ENCODE measurements at regions not wholly inside any gene's neighbourhood (a gene's known extent, or its start where the extent isn't known, plus 50 kb on each side); places are given as distances from the start of the nearest gene placed in this dataset.
A peak's percentile ranks its signal among the peaks of the same experiment; 100 is the strongest.

DNA sequence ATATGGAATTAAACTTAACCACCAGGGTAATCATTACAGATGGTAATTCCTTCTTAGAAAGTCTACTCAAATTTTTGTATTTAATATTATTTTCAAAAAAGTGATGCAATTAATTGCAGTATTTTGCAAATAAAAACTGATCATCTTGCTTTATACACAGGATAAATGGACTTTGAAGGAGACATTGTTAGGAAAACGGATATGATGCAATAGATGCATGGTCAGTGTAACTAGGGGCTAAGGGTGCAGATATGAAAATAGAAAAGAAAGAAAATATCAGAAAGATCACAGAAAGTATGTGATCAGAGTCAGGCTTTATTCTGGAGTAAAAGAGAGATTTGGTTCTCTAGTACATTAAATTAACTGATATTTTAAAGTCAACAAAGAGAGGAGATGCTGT is 401.7 kb downstream of the TLL1 start:
- FAIRE-seq (no peak), DNase-seq (ENCODE audit: low read depth in 1 of 2, low spot score in 1 of 2) (no peak), ATAC-seq (no peak)
- TF ChIP-seq MAZ (IDR thresholded peaks at IDR 0.05; ENCODE audit: borderline replicate concordance, low read depth, low read length) (no peak), BHLHE40 (IDR thresholded peaks at IDR 0.05; ENCODE audit: low read depth, low read length) (no peak), RFX5 (IDR thresholded peaks at IDR 0.05) (no peak), JUNB (IDR thresholded peaks at IDR 0.05) (no peak), FOSB (CRISPR knock-in tag; IDR thresholded peaks at IDR 0.05) (no peak), FOXS1 (CRISPR knock-in tag; IDR thresholded peaks at IDR 0.05) (no peak), NR3C1 (IDR thresholded peaks at IDR 0.05) (no peak), HOXA7 (CRISPR knock-in tag; IDR thresholded peaks at IDR 0.05) (no peak), GATA3 (IDR thresholded peaks at IDR 0.05; ENCODE audit: borderline replicate concordance) (no peak), CBX2 (IDR thresholded peaks at IDR 0.05; ENCODE audit: borderline replicate concordance, low read depth) (no peak), POLR2AphosphoS2 (conservative IDR thresholded peaks at IDR 0.05; ENCODE audit: low read length) (no peak), ZFP36 (IDR thresholded peaks at IDR 0.05; ENCODE audit: borderline replicate concordance, partially characterized antibody) (no peak), TFCP2L1 (CRISPR knock-in tag; IDR thresholded peaks at IDR 0.05) (no peak), ESRRA (IDR thresholded peaks at IDR 0.05; ENCODE audit: borderline replicate concordance, low read length) (no peak), KDM1A (IDR thresholded peaks at IDR 0.05; ENCODE audit: low read depth) (no peak), RARB (CRISPR knock-in tag; IDR thresholded peaks at IDR 0.05) (no peak)
- TF ChIP-seq, protein P1, sequence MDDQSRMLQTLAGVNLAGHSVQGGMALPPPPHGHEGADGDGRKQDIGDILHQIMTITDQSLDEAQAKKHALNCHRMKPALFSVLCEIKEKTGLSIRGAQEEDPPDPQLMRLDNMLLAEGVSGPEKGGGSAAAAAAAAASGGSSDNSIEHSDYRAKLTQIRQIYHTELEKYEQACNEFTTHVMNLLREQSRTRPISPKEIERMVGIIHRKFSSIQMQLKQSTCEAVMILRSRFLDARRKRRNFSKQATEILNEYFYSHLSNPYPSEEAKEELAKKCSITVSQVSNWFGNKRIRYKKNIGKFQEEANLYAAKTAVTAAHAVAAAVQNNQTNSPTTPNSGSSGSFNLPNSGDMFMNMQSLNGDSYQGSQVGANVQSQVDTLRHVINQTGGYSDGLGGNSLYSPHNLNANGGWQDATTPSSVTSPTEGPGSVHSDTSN (IDR thresholded peaks at IDR 0.05): no peak
- TF ChIP-seq, protein P2, sequence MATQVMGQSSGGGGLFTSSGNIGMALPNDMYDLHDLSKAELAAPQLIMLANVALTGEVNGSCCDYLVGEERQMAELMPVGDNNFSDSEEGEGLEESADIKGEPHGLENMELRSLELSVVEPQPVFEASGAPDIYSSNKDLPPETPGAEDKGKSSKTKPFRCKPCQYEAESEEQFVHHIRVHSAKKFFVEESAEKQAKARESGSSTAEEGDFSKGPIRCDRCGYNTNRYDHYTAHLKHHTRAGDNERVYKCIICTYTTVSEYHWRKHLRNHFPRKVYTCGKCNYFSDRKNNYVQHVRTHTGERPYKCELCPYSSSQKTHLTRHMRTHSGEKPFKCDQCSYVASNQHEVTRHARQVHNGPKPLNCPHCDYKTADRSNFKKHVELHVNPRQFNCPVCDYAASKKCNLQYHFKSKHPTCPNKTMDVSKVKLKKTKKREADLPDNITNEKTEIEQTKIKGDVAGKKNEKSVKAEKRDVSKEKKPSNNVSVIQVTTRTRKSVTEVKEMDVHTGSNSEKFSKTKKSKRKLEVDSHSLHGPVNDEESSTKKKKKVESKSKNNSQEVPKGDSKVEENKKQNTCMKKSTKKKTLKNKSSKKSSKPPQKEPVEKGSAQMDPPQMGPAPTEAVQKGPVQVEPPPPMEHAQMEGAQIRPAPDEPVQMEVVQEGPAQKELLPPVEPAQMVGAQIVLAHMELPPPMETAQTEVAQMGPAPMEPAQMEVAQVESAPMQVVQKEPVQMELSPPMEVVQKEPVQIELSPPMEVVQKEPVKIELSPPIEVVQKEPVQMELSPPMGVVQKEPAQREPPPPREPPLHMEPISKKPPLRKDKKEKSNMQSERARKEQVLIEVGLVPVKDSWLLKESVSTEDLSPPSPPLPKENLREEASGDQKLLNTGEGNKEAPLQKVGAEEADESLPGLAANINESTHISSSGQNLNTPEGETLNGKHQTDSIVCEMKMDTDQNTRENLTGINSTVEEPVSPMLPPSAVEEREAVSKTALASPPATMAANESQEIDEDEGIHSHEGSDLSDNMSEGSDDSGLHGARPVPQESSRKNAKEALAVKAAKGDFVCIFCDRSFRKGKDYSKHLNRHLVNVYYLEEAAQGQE (IDR thresholded peaks at IDR 0.05): no peak
- Histone ChIP-seq H3K9me3 (no peaks in the 10 kb centered on the region), H3K4me2 (0 out of 3 replicates have a peak overlapping the region, but pooled peaks have one; percentile 10), H3K4me1 (no peaks in the 10 kb centered on the region), H3K27ac (no peak overlapping the region), H3K4me3 (no peak overlapping the region)
- WGBS (ENCODE audit: missing lambda C conversion rate): 32% methylated on average over 1 of the region's 1 CpG
- POLR2A ChIA-PET: no interaction called here
- CTCF ChIA-PET: no interaction called here

GRCh38 chr4:166277401-166277800 is 404.4 kb downstream of the TLL1 start:
- Histone ChIP-seq H3K27ac (no peak overlapping the region), H3K9me3 (no peaks in the 10 kb centered on the region), H3K4me2 (no peak overlapping the region), H3K4me1 (no peaks in the 10 kb centered on the region), H3K4me3 (no peak overlapping the region)
- ATAC-seq (no peak), FAIRE-seq (no peak), DNase-seq (ENCODE audit: low read depth in 1 of 2, low spot score in 1 of 2) (no peak)
- 14% methylated on average over 1 of the region's 1 CpG for WGBS (ENCODE audit: missing lambda C conversion rate)
- ChIA-PET POLR2A (no interaction called here), CTCF (no interaction called here)
- TF ChIP-seq NR3C1 (IDR thresholded peaks at IDR 0.05) (no peak), CBX2 (IDR thresholded peaks at IDR 0.05; ENCODE audit: borderline replicate concordance, low read depth) (no peak), EHF (CRISPR knock-in tag; IDR thresholded peaks at IDR 0.05) (no peak), HEYL (CRISPR knock-in tag; IDR thresholded peaks at IDR 0.05) (no peak), EP300 (IDR thresholded peaks at IDR 0.05) (no peak), KDM1A (IDR thresholded peaks at IDR 0.05; ENCODE audit: low read depth) (no peak), FOXS1 (CRISPR knock-in tag; IDR thresholded peaks at IDR 0.05) (no peak), MAZ (IDR thresholded peaks at IDR 0.05; ENCODE audit: borderline replicate concordance, low read depth, low read length) (no peak)
- TF ChIP-seq, protein P3, sequence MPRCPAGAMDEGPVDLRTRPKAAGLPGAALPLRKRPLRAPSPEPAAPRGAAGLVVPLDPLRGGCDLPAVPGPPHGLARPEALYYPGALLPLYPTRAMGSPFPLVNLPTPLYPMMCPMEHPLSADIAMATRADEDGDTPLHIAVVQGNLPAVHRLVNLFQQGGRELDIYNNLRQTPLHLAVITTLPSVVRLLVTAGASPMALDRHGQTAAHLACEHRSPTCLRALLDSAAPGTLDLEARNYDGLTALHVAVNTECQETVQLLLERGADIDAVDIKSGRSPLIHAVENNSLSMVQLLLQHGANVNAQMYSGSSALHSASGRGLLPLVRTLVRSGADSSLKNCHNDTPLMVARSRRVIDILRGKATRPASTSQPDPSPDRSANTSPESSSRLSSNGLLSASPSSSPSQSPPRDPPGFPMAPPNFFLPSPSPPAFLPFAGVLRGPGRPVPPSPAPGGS (IDR thresholded peaks at IDR 0.05): no peak
- TF ChIP-seq, protein P4, sequence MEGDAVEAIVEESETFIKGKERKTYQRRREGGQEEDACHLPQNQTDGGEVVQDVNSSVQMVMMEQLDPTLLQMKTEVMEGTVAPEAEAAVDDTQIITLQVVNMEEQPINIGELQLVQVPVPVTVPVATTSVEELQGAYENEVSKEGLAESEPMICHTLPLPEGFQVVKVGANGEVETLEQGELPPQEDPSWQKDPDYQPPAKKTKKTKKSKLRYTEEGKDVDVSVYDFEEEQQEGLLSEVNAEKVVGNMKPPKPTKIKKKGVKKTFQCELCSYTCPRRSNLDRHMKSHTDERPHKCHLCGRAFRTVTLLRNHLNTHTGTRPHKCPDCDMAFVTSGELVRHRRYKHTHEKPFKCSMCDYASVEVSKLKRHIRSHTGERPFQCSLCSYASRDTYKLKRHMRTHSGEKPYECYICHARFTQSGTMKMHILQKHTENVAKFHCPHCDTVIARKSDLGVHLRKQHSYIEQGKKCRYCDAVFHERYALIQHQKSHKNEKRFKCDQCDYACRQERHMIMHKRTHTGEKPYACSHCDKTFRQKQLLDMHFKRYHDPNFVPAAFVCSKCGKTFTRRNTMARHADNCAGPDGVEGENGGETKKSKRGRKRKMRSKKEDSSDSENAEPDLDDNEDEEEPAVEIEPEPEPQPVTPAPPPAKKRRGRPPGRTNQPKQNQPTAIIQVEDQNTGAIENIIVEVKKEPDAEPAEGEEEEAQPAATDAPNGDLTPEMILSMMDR (IDR thresholded peaks at IDR 0.05): no peak
- TF ChIP-seq, protein P2 (IDR thresholded peaks at IDR 0.05): no peak
- TF ChIP-seq, protein P5, sequence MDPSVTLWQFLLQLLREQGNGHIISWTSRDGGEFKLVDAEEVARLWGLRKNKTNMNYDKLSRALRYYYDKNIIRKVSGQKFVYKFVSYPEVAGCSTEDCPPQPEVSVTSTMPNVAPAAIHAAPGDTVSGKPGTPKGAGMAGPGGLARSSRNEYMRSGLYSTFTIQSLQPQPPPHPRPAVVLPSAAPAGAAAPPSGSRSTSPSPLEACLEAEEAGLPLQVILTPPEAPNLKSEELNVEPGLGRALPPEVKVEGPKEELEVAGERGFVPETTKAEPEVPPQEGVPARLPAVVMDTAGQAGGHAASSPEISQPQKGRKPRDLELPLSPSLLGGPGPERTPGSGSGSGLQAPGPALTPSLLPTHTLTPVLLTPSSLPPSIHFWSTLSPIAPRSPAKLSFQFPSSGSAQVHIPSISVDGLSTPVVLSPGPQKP (IDR thresholded peaks at IDR 0.05; ENCODE audit: low read depth, low read length): no peak
- TF ChIP-seq, protein P6, sequence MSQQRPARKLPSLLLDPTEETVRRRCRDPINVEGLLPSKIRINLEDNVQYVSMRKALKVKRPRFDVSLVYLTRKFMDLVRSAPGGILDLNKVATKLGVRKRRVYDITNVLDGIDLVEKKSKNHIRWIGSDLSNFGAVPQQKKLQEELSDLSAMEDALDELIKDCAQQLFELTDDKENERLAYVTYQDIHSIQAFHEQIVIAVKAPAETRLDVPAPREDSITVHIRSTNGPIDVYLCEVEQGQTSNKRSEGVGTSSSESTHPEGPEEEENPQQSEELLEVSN (IDR thresholded peaks at IDR 0.05; ENCODE audit: borderline replicate concordance, low read depth): no peak
